ENCODE measurements at regions not wholly inside any gene's neighbourhood (a gene's known extent, or its start where the extent isn't known, plus 50 kb on each side); places are given as distances from the start of the nearest gene placed in this dataset.
"Not testable (repeated sequence)": the region's sequence is repeated elsewhere in the genome, so short reads cannot be mapped to it uniquely, and the experiment has no call there.

DNA sequence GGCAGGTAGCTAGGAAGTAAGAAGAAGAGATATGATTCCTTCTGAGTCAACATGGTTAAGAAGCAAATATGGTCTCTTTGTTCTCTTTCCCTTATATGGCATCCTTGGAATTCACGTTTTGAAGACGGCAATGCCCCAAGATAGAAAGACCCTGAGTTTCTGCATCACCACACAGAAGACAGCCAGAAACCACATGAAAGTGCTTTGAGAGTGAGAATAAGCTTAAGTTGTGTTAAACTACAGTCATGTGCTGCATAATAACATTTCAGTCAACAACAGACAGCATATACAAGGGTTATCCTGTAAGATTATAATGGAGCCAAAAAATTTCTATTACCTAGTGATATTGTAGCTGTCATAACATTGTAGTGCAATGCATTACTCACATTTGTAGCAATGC is 89.9 kb upstream of the STEAP1 start:
- H3K4me3 ChIP-seq (replicated peaks; ENCODE audit: low read depth, low read length), result no peak overlapping the region
- DNase-seq (ENCODE audit: low read depth), result no peak
- TF ChIP-seq CTCF (IDR thresholded peaks at IDR 0.05; ENCODE audit: low read length, missing control alignments), result no peak

- no peak for DNase-seq (ENCODE audit: low read depth)
- no peak overlapping the region for H3K4me3 ChIP-seq (replicated peaks; ENCODE audit: low read depth, low read length)
- no peak for TF ChIP-seq CTCF (IDR thresholded peaks at IDR 0.05; ENCODE audit: low read length, missing control alignments)
These were observed 87.1 kb upstream of the STEAP1 start for GRCh38 chr7:90067171-90067570.

DNA sequence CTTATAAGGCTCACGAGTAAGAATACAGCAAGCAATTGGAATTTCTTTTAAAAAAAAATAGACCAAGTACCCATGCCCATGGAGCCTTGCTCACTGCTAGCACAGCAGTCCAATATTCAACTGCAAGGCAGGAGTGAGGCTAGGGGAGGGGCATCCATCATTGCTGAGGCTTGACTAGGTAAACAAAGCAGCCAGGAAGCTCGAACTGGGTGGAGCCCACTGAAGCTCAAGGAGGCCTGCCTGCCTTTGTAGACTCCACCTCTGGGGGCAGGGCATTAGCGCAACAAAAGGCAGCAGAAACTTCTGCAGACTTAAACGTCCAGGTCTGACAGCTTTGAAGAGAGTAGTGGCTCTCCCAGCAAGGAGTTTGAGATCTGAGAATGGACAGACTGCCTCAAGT is 84.0 kb upstream of the STEAP1 start:
- DNase-seq (ENCODE audit: low read depth); H3K4me3 ChIP-seq (replicated peaks; ENCODE audit: low read depth, low read length): not testable (repeated sequence)

- H3K4me3 ChIP-seq (replicated peaks; ENCODE audit: low read depth, low read length), result no peak overlapping the region
- TF ChIP-seq CTCF (IDR thresholded peaks at IDR 0.05; ENCODE audit: low read length, missing control alignments), result no peak
- DNase-seq (ENCODE audit: low read depth), result no peak
These were observed 75.3 kb upstream of the STEAP1 start for GRCh38 chr7:90078921-90079320.

- no peak for TF ChIP-seq CTCF (IDR thresholded peaks at IDR 0.05; ENCODE audit: low read length, missing control alignments)
- no peak for DNase-seq (ENCODE audit: low read depth)
- H3K4me3 ChIP-seq (replicated peaks; ENCODE audit: low read depth, low read length), result no peak overlapping the region
These were observed 72.6 kb upstream of the STEAP1 start for GRCh38 chr7:90081621-90082020.

DNA sequence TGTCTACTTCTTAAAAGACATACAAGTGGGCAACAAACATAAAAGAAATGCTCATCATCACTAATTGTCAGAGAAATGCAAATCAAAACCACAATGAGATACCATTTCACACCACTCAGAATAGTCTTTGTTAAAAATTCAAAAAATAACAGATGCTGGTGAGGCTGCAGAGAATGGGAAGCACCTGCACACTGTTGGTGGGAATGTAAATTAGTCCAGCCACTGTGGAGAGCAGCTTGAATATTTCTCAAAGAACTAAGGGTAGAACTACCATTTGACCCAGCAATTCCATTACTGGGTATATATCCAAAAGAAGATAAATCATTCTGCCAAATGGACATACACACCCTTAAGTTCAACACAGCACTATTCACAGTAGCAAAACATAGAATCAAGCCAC is 61.8 kb upstream of the STEAP1 start:
- no peak for TF ChIP-seq CTCF (IDR thresholded peaks at IDR 0.05; ENCODE audit: low read length, missing control alignments)
- no peak overlapping the region for H3K4me3 ChIP-seq (replicated peaks; ENCODE audit: low read depth, low read length)
- no peak for DNase-seq (ENCODE audit: low read depth)

GRCh38 chr7:90094030-90094429 is 60.2 kb upstream of the STEAP1 start:
- no peak overlapping the region for H3K4me3 ChIP-seq (replicated peaks; ENCODE audit: low read depth, low read length)
- TF ChIP-seq CTCF (IDR thresholded peaks at IDR 0.05; ENCODE audit: low read length, missing control alignments), result no peak
- DNase-seq (ENCODE audit: low read depth), result no peak

Data from fibroblast of pulmonary artery (primary cell).